K562 (cell line): ENCODE measurements at regions not wholly inside any gene's neighbourhood (a gene's known extent, or its start where the extent isn't known, plus 50 kb on each side); places are given as distances from the start of the nearest gene placed in this dataset.

Experiments
- ARID1B ChIP-seq: fragments of 450-650 bp; IDR thresholded peaks from 2 replicates; pipeline ENCODE4 v1.6.1; 2016; ENCODE audit warnings: antibody characterized with exemption, mild to moderate bottlenecking, inconsistent platforms
- BRD9 ChIP-seq: fragments of 450-650 bp; IDR thresholded peaks from 2 replicates; pipeline ENCODE4 v1.6.1; 2018; ENCODE audit warnings: low read depth; ENCODE audit not compliant: partially characterized antibody
- CBX8 ChIP-seq: fragments of 200-600 bp; sonication (generic); IDR thresholded peaks from 2 replicates; pipeline ENCODE4 v1.6.1; 2012; ENCODE audit warnings: borderline replicate concordance, mixed run types, low read depth, mild to moderate bottlenecking, moderate library complexity, mixed read lengths, low read length, control low read depth, inconsistent platforms; ENCODE audit not compliant: poor library complexity, severe bottlenecking; ENCODE audit errors: extremely low read depth
- CEBPB ChIP-seq: fragments of 450-650 bp; IDR thresholded peaks from 2 replicates; pipeline ENCODE4 v1.6.1; 2016; ENCODE audit warnings: missing genetic modification characterization, missing compliant biosample characterization
- CEBPG ChIP-seq, 3 experiments: fragments of 200-800 bp in 1 of 3; sonication (Bioruptor generic) in 1 of 3; sonication (generic) in 1 of 3; formaldehyde crosslinking in 1 of 3; IDR thresholded peaks in 2 of 3; conservative IDR thresholded peaks in 1 of 3; 2 replicates each; pipeline versions ENCODE4 v1.6.1 to v1.8.0; 2016 to 2022; ENCODE audit warnings: missing compliant biosample characterization in 2 of 3, missing genetic modification characterization in 2 of 3, mild to moderate bottlenecking in 1 of 3, missing genetic modification reagents in 1 of 3
- GABPB1 ChIP-seq: sonication (generic); formaldehyde crosslinking; IDR thresholded peaks from 2 replicates; pipeline ENCODE4 v1.8.0; 2022; ENCODE audit warnings: mild to moderate bottlenecking, missing genetic modification reagents
- GATAD2A ChIP-seq: fragments of 450-650 bp; IDR thresholded peaks from 2 replicates; pipeline ENCODE4 v1.6.1; 2017
- HNRNPK ChIP-seq: fragments of 200-400 bp; formaldehyde crosslinking; IDR thresholded peaks from one replicate; pipeline ENCODE4 v1.6.1; 2018; ENCODE audit warnings: mild to moderate bottlenecking, low read depth, low read length; ENCODE audit not compliant: poor library complexity, severe bottlenecking
- TARDBP ChIP-seq: fragments of 450-650 bp; IDR thresholded peaks from 2 replicates; pipeline ENCODE4 v1.6.1; 2016
- ZBTB17 ChIP-seq: fragments of 450-650 bp; formaldehyde crosslinking; IDR thresholded peaks from 2 replicates; pipeline ENCODE4 v1.4.0; 2020; ENCODE audit warnings: mild to moderate bottlenecking
- ZSCAN32 ChIP-seq: fragments of 450-650 bp; formaldehyde crosslinking; IDR thresholded peaks from 2 replicates; pipeline ENCODE4 v1.4.0; 2020; ENCODE audit warnings: mild to moderate bottlenecking, moderate library complexity
- TF ChIP-seq, protein P1 (sequence below): fragments of 450-650 bp; IDR thresholded peaks from 2 replicates; pipeline ENCODE4 v1.6.1; 2017; ENCODE audit warnings: antibody characterized with exemption, mild to moderate bottlenecking
- TF ChIP-seq, protein P2 (sequence below): fragments of 450-650 bp; formaldehyde crosslinking; IDR thresholded peaks from 2 replicates; pipeline ENCODE4 v1.4.0; 2022; ENCODE audit warnings: mild to moderate bottlenecking, moderate library complexity

DNA sequence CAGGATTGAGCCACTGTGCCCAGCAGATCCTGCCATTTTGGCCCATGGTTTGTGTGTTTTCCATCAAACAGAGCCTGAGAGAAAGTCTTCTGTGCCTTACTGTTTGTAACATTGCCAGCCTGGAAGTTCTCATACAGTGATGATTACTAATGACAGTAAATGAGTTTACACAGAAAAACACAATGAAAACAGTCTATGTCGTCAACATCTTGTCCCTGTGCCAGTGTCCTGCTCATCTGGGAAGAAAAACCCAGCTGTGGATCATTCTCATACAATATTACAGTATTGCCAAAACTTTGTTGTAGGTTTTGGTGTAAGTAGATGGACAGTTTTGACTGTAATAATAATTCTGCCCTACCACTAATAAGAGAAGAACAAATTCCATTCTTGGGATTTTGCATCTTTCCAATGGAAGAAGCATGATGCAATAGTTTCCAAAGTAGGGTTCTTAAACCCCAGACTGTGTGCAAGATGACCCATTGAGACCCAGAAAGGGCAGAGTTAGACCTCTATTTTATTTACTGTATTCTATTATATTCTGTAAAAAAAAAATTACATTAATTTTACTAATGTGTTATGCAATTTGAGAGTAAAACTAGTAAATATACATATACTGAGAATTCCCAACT lies 135.0 kb upstream of the JARID2 start (continued):
- TF ChIP-seq, protein P1, sequence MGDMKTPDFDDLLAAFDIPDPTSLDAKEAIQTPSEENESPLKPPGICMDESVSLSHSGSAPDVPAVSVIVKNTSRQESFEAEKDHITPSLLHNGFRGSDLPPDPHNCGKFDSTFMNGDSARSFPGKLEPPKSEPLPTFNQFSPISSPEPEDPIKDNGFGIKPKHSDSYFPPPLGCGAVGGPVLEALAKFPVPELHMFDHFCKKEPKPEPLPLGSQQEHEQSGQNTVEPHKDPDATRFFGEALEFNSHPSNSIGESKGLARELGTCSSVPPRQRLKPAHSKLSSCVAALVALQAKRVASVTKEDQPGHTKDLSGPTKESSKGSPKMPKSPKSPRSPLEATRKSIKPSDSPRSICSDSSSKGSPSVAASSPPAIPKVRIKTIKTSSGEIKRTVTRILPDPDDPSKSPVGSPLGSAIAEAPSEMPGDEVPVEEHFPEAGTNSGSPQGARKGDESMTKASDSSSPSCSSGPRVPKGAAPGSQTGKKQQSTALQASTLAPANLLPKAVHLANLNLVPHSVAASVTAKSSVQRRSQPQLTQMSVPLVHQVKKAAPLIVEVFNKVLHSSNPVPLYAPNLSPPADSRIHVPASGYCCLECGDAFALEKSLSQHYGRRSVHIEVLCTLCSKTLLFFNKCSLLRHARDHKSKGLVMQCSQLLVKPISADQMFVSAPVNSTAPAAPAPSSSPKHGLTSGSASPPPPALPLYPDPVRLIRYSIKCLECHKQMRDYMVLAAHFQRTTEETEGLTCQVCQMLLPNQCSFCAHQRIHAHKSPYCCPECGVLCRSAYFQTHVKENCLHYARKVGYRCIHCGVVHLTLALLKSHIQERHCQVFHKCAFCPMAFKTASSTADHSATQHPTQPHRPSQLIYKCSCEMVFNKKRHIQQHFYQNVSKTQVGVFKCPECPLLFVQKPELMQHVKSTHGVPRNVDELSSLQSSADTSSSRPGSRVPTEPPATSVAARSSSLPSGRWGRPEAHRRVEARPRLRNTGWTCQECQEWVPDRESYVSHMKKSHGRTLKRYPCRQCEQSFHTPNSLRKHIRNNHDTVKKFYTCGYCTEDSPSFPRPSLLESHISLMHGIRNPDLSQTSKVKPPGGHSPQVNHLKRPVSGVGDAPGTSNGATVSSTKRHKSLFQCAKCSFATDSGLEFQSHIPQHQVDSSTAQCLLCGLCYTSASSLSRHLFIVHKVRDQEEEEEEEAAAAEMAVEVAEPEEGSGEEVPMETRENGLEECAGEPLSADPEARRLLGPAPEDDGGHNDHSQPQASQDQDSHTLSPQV: 0 out of 2 replicates have a peak, but pooled peaks have one; percentile 24
- TF ChIP-seq CEBPG (CRISPR knock-in tag; IDR thresholded peaks at IDR 0.05) (0 out of 2 replicates have a peak, but pooled peaks have one; percentile 11), CEBPG (tag; conservative IDR thresholded peaks at IDR 0.05 in 1 of 2, IDR thresholded peaks at IDR 0.05 in 1 of 2) (peak; percentile 85 to 90), TARDBP (no peak), GABPB1 (CRISPR knock-in tag) (no peak), CBX8 (no peak), CEBPB (tag) (peak; percentile 77), GATAD2A (no peak), HNRNPK (no peak), BRD9 (no peak), ZSCAN32 (CRISPR knock-in tag) (peak; percentile 72), ARID1B (no peak), ZBTB17 (CRISPR knock-in tag) (no peak)
- TF ChIP-seq, protein P2, sequence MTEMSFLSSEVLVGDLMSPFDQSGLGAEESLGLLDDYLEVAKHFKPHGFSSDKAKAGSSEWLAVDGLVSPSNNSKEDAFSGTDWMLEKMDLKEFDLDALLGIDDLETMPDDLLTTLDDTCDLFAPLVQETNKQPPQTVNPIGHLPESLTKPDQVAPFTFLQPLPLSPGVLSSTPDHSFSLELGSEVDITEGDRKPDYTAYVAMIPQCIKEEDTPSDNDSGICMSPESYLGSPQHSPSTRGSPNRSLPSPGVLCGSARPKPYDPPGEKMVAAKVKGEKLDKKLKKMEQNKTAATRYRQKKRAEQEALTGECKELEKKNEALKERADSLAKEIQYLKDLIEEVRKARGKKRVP (CRISPR knock-in tag): peak; percentile 81
